IgD-negative memory B cell (primary cell): ENCODE measurements at regions not wholly inside any gene's neighbourhood (a gene's known extent, or its start where the extent isn't known, plus 50 kb on each side); places are given as distances from the start of the nearest gene placed in this dataset.

Experiments
- H3K27ac Mint-ChIP-seq, 3 donors: one replicate each; pipeline ENCODE4 v1.8.0; 2020 to 2022; ENCODE audit warnings: mild to moderate bottlenecking in 3 of 3, mixed read lengths in 3 of 3, moderate library complexity in 1 of 3
- H3K27me3 Mint-ChIP-seq: one replicate; pipeline ENCODE4 v1.8.0; 2021; ENCODE audit warnings: mixed read lengths
- H3K36me3 Mint-ChIP-seq: one replicate; pipeline ENCODE4 v1.8.0; 2020; ENCODE audit warnings: mild to moderate bottlenecking, mixed read lengths
- H3K4me1 Mint-ChIP-seq, 3 donors: one replicate each; pipeline ENCODE4 v1.8.0; 2020 to 2022; ENCODE audit warnings: mixed read lengths in 3 of 3, mild to moderate bottlenecking in 1 of 3
- H3K4me3 Mint-ChIP-seq, 4 donors: one replicate each; pipeline ENCODE4 v1.8.0; 2020 to 2022; ENCODE audit warnings: mild to moderate bottlenecking in 4 of 4, mixed read lengths in 4 of 4, moderate library complexity in 3 of 4
- H3K9me3 Mint-ChIP-seq, 3 donors: one replicate each; pipeline ENCODE4 v1.8.0; 2020 to 2021; ENCODE audit warnings: mixed read lengths in 3 of 3, mild to moderate bottlenecking in 1 of 3

- peaks cover 0 to 5% (median 2%) of the 10 kb centered on the region in 3 donors for H3K9me3 Mint-ChIP-seq
- no peak overlapping the region for H3K27ac Mint-ChIP-seq
- no peaks in the 10 kb centered on the region for H3K4me1 Mint-ChIP-seq
- H3K27me3 Mint-ChIP-seq: no peaks in the 10 kb centered on the region
- H3K36me3 Mint-ChIP-seq: no peaks in the 10 kb centered on the region
- no peak overlapping the region for H3K4me3 Mint-ChIP-seq
Observed at GRCh38 chr20:24365670-24366069, 103.8 kb upstream of the SYNDIG1 start.

DNA sequence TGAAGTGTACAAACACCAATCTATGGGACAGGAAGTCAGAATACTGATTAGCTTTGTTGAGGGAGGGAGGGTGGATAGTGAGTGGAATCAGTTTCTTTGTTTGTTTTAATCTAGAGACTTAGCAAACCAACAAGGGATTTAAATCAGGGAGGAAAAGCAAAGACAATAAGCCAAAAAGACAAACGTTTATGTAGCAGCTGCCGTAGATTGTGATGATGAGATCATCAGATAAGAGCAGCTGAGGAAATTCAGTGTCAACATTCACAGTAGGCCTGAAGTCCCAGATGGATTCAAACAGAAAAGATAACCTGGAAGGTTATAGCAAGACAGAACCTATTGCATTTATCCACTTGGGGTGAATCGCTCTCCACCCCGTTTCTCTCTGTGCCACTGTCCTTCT, 104.9 kb upstream of the SYNDIG1 start:
- no peaks in the 10 kb centered on the region for H3K36me3 Mint-ChIP-seq
- H3K27ac Mint-ChIP-seq: no peak overlapping the region
- H3K4me3 Mint-ChIP-seq: no peak overlapping the region
- H3K4me1 Mint-ChIP-seq: no peaks in the 10 kb centered on the region
- H3K27me3 Mint-ChIP-seq: no peaks in the 10 kb centered on the region
- H3K9me3 Mint-ChIP-seq: peaks cover 0 to 5% (median 2%) of the 10 kb centered on the region in 3 donors

DNA sequence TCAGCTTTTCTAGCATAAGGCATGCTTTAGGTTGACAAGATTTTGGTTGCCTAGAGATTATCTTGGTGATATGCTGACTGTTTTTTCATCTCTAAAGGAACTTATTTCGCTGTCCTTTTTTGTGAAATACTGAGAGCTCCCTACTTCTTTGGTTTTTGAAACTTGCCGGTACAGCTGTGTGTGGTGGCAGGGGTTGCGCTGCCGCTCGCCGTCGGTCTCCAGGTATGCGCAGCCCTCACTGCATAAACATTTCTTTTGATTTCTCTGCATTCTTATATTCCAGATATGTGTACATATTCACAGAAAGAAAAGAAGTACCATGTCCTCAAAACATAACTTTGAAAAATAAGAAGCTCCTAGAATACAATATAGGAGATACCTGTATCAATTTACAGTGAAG, 106.4 kb upstream of the SYNDIG1 start:
- Mint-ChIP-seq H3K9me3 (peaks cover 0 to 5% (median 2%) of the 10 kb centered on the region in 3 donors), H3K4me3 (no peak overlapping the region), H3K27ac (no peak overlapping the region), H3K27me3 (no peaks in the 10 kb centered on the region), H3K4me1 (no peaks in the 10 kb centered on the region), H3K36me3 (no peaks in the 10 kb centered on the region)

DNA sequence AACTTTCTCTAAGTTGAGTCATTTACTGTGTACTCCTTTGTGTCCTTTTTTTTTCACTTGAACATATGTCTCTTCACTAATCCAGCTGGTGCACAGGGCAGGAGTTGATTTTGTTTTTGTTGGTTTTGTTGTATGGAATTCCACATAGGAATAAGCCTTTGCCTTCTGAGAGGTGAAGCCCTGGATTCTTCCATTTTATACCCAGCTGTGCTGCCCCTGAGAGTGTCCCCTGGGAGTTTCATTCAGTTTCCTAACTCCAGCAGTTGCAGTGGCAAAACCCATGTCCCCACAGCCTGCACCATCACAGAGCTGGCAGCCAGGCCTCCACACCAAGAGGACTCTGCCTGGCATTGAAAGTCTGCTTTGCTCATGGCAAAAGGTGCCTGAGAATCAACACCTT, 107.3 kb upstream of the SYNDIG1 start:
- Mint-ChIP-seq H3K9me3 (peaks cover 0 to 5% (median 2%) of the 10 kb centered on the region in 3 donors), H3K4me3 (no peak overlapping the region), H3K27ac (no peak overlapping the region), H3K36me3 (no peaks in the 10 kb centered on the region), H3K27me3 (no peaks in the 10 kb centered on the region), H3K4me1 (no peaks in the 10 kb centered on the region)

DNA sequence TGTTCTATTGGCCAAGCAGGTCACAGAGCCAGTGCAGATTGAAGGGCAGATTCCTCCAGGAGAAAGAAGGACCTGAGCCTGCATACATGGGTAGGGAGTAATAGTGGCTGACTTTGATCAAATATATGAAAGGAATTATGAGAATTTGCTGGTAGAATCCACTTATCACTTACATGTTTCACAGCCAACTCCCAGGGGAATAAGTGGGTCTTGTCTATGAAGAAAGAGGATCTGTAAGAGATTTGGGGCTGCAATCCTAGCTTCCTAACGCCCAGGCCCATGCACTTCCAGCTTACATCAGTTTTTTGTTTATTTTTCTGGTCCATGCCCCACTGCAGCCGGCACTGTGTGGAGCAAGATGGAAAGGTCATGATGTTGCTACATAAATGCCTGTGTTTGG, 107.9 kb upstream of the SYNDIG1 start:
- H3K4me3 Mint-ChIP-seq: no peak overlapping the region
- H3K27ac Mint-ChIP-seq: no peak overlapping the region
- no peaks in the 10 kb centered on the region for H3K27me3 Mint-ChIP-seq
- H3K36me3 Mint-ChIP-seq: no peaks in the 10 kb centered on the region
- H3K9me3 Mint-ChIP-seq: peaks cover 0 to 5% (median 2%) of the 10 kb centered on the region in 3 donors
- H3K4me1 Mint-ChIP-seq: no peaks in the 10 kb centered on the region

DNA sequence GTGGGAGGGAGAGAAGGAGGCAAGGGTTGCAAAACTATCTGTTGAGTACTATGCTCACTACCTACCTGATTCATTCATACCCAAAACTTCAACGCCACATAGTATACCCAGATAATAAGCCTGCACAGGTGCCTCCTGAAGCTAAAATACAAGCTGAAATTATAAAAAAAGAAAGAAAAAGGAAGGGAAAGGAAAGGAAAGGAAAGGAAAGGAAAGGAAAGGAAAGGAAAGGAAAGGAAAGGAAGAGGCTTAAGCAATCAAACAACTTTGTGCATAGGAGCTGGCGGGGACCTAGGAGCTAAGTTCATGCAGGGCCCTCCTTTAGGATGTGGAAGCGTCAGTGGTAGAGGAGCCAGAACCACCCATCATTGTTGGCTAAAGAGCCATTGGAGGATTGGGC, 108.9 kb upstream of the SYNDIG1 start:
- no peaks in the 10 kb centered on the region for H3K4me1 Mint-ChIP-seq
- no peak overlapping the region for H3K27ac Mint-ChIP-seq
- peaks cover 0 to 5% (median 2%) of the 10 kb centered on the region in 3 donors for H3K9me3 Mint-ChIP-seq
- no peak overlapping the region for H3K4me3 Mint-ChIP-seq
- no peaks in the 10 kb centered on the region for H3K27me3 Mint-ChIP-seq
- no peaks in the 10 kb centered on the region for H3K36me3 Mint-ChIP-seq

DNA sequence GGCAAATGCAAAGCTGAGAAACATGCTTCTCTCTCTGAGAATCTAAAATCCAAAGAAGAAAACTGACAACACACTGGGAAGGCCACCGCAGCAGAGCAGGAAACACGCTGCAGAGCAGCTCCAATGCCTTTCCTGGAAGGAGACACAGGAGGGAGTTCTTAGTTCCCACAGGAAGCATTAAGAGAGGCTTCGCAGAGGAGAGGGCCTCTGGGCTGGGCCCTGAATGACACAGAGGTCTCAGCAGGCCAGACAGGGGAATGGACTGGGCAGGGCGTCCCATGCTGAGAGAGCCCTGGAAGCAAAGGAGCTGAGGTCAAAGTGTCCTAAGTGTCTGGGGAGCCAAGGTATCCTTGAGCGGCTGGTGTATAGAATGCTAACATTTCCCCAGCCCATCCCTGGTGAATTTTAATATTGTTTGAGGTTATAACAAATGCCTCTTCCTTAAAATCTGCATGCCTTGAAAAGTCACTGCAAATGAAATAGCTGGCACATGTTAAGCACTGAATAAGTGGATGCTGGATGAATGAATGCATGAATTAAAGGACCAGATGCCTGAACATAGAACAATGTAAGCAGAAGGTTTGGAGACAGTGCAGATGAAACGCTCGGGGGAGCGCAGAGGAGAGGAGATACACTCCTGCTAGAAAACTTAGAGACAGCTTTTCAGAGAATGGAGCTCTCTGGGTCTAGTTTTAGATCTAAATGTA, 110.0 kb upstream of the SYNDIG1 start:
- Mint-ChIP-seq H3K4me3 (no peak overlapping the region), H3K9me3 (peaks cover 0 to 5% (median 2%) of the 10 kb centered on the region in 3 donors), H3K27me3 (no peaks in the 10 kb centered on the region), H3K36me3 (no peaks in the 10 kb centered on the region), H3K4me1 (no peaks in the 10 kb centered on the region), H3K27ac (no peak overlapping the region)

- Mint-ChIP-seq H3K9me3 (peaks cover 0 to 5% (median 2%) of the 10 kb centered on the region in 3 donors), H3K4me3 (no peak overlapping the region), H3K27me3 (no peaks in the 10 kb centered on the region), H3K36me3 (no peaks in the 10 kb centered on the region), H3K4me1 (no peaks in the 10 kb centered on the region), H3K27ac (no peak overlapping the region)
Observed at GRCh38 chr20:24357931-24358330, 111.5 kb upstream of the SYNDIG1 start.

- no peak overlapping the region for H3K4me3 Mint-ChIP-seq
- H3K27ac Mint-ChIP-seq: no peak overlapping the region
- no peaks in the 10 kb centered on the region for H3K4me1 Mint-ChIP-seq
- no peaks in the 10 kb centered on the region for H3K36me3 Mint-ChIP-seq
- peaks cover 0 to 4% (median 2%) of the 10 kb centered on the region in 3 donors for H3K9me3 Mint-ChIP-seq
- H3K27me3 Mint-ChIP-seq: no peaks in the 10 kb centered on the region
Observed at GRCh38 chr20:24357177-24357576, 112.3 kb upstream of the SYNDIG1 start.

GRCh38 chr20:24353135-24353690, 116.2 kb upstream of the SYNDIG1 start:
- H3K27me3 Mint-ChIP-seq: no peaks in the 10 kb centered on the region
- no peak overlapping the region for H3K4me3 Mint-ChIP-seq
- H3K36me3 Mint-ChIP-seq: no peaks in the 10 kb centered on the region
- H3K9me3 Mint-ChIP-seq: no peaks in the 10 kb centered on the region
- H3K27ac Mint-ChIP-seq: no peak overlapping the region
- H3K4me1 Mint-ChIP-seq: no peaks in the 10 kb centered on the region

DNA sequence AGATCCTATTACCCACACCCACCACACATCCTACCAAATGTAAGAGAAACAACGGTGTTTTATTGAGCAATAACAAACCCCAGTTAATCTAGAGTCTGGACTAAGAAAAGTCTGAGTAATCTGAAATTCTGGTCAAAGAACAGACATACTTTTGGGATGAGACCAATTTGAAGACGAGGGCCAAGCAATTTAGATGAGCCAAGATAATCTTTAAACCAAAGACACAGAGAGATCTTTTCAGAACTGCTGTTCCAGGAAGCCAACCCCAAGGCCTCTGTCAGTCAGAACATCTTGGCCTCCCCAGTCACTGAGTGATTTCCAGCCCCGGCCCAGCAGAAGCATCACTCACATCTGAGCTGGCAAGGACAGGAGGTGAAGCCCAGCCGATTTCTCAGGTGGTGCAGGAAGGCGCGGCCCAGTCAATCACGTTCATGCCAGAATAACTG, 118.5 kb upstream of the SYNDIG1 start:
- Mint-ChIP-seq H3K9me3 (peaks cover 0 to 2% (median 0%) of the 10 kb centered on the region in 3 donors), H3K27ac (no peak overlapping the region), H3K4me1 (no peaks in the 10 kb centered on the region), H3K4me3 (no peak overlapping the region), H3K27me3 (no peaks in the 10 kb centered on the region), H3K36me3 (no peaks in the 10 kb centered on the region)

- Mint-ChIP-seq H3K4me3 (no peak overlapping the region), H3K27ac (no peak overlapping the region), H3K27me3 (no peaks in the 10 kb centered on the region), H3K4me1 (no peaks in the 10 kb centered on the region), H3K9me3 (peaks cover 0 to 2% (median 0%) of the 10 kb centered on the region in 3 donors), H3K36me3 (no peaks in the 10 kb centered on the region)
Observed at GRCh38 chr20:24341781-24342180, 127.6 kb upstream of the SYNDIG1 start.

DNA sequence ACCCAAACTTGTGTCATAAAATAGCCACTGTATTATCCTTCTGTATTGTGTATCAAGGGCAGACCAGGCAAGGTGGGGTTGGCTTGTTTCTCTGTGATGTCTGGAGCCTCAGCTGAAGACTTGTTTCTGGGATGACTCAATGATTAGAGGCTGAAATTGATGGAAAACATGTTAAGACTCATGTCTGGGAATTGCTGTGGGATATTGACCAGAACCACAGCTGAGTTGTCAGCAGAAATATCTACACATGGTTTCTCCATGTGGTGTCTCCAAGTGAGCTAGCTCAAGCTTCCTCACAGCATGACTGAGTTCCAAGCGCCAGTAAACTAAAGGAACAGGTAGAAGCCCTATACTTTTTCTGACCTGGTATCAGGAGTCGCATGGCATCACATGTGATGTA, 128.5 kb upstream of the SYNDIG1 start:
- Mint-ChIP-seq H3K27me3 (no peaks in the 10 kb centered on the region), H3K4me1 (no peaks in the 10 kb centered on the region), H3K36me3 (no peaks in the 10 kb centered on the region), H3K27ac (no peak overlapping the region), H3K9me3 (no peaks in the 10 kb centered on the region), H3K4me3 (no peak overlapping the region)

GRCh38 chr20:24339210-24339641, 130.2 kb upstream of the SYNDIG1 start:
- no peak overlapping the region for H3K27ac Mint-ChIP-seq
- H3K36me3 Mint-ChIP-seq: no peaks in the 10 kb centered on the region
- no peaks in the 10 kb centered on the region for H3K27me3 Mint-ChIP-seq
- H3K4me1 Mint-ChIP-seq: no peaks in the 10 kb centered on the region
- peaks cover 0 to 3% (median 1%) of the 10 kb centered on the region in 3 donors for H3K9me3 Mint-ChIP-seq
- H3K4me3 Mint-ChIP-seq: no peak overlapping the region

DNA sequence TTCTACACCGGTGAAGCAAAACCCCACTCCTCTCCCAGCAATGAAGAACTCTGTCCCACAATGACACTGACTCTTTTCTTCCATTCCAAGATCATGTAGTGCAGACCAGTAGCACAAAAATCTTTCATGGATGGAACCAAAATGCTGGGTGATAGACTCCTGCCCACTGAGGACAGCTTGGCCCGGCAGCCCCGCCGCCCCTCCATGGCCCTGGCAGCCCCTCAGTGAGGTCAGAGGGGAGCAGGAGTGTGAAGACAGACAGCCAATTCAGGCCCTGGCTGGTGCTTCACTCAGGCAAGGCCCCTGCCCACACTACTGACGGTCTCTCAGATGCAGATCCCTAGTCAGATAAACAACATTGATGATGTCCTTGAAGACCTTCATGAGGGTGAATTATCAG, 131.9 kb upstream of the SYNDIG1 start:
- H3K27me3 Mint-ChIP-seq: peaks cover 3% of the 10 kb centered on the region
- peaks cover 0 to 3% (median 1%) of the 10 kb centered on the region in 3 donors for H3K9me3 Mint-ChIP-seq
- no peak overlapping the region for H3K27ac Mint-ChIP-seq
- H3K4me3 Mint-ChIP-seq: no peak overlapping the region
- no peaks in the 10 kb centered on the region for H3K36me3 Mint-ChIP-seq
- no peaks in the 10 kb centered on the region for H3K4me1 Mint-ChIP-seq

- Mint-ChIP-seq H3K27ac (no peak overlapping the region), H3K36me3 (no peaks in the 10 kb centered on the region), H3K9me3 (peaks cover 0 to 3% (median 1%) of the 10 kb centered on the region in 3 donors), H3K4me1 (no peaks in the 10 kb centered on the region), H3K4me3 (no peak overlapping the region), H3K27me3 (peaks cover 3% of the 10 kb centered on the region)
Observed at GRCh38 chr20:24337069-24337468, 132.4 kb upstream of the SYNDIG1 start.
